ENCODE measurements at regions not wholly inside any gene's neighbourhood (a gene's known extent, or its start where the extent isn't known, plus 50 kb on each side); places are given as distances from the start of the nearest gene placed in this dataset.

- Mint-ChIP-seq H3K9me3 (peaks cover 14% of the 10 kb centered on the region), H3K27me3 (ENCODE audit: low read depth) (no peaks in the 10 kb centered on the region), H3K4me3 (no peak overlapping the region), H3K4me1 (no peaks in the 10 kb centered on the region), H3K27ac (no peak overlapping the region), H3K36me3 (ENCODE audit: low read depth) (no peaks in the 10 kb centered on the region)
- no peak for TF ChIP-seq CTCF (IDR thresholded peaks at IDR 0.05; ENCODE audit: unreplicated experiment in 3 of 3)
These were observed 921.9 kb upstream of the EYS start for GRCh38 chr6:66628917-66629316.

DNA sequence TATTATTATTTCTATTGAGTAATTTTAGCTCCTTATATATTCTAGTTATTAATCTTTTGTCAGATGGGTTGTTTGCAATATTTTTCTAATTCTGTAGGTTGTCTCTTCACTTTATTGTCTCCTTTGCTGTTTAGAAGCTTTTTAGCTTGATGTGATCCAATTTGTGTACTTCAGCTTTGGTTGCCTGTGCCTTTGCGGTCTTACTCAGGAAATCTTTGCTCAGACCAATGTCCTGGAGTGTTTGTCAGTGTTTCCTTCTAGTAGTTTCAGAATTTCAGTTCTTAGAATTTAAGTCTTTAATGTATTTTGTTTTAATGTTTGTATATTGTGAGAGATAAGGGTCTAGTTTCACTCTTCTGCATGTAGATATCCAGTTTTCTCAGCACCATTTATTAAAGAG lies 916.0 kb upstream of the EYS start:
- Mint-ChIP-seq H3K9me3 (no peaks in the 10 kb centered on the region), H3K4me3 (no peak overlapping the region), H3K27ac (no peak overlapping the region), H3K36me3 (ENCODE audit: low read depth) (no peaks in the 10 kb centered on the region), H3K4me1 (no peaks in the 10 kb centered on the region), H3K27me3 (ENCODE audit: low read depth) (no peaks in the 10 kb centered on the region)
- TF ChIP-seq CTCF (IDR thresholded peaks at IDR 0.05; ENCODE audit: unreplicated experiment in 3 of 3), result no peak

DNA sequence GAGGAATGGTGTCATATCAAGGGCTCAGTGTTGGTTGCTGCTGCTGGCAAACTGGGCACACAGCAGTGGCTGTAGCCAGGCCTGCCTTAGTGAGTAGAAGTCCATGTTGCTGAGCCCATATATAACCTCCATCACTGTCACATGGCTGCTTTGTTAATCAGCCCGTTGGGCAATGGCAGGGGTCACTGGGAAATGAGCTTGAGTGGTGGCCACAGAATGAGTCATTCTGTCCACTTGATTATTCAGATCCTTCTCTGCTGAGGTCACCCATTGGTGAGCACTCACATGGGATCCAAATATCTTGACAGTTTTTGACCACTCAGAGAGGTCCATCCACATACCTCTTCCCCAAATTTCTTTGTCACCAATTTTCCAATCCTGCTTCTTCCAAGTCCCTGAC lies 898.9 kb upstream of the EYS start:
- no peak overlapping the region for H3K4me3 Mint-ChIP-seq

GRCh38 chr6:66605011-66605410 lies 898.0 kb upstream of the EYS start:
- no peaks in the 10 kb centered on the region for H3K4me1 Mint-ChIP-seq
- peaks cover 3% of the 10 kb centered on the region for H3K36me3 Mint-ChIP-seq (ENCODE audit: low read depth)
- H3K27me3 Mint-ChIP-seq (ENCODE audit: low read depth), result peaks cover 4% of the 10 kb centered on the region
- no peak overlapping the region for H3K27ac Mint-ChIP-seq
- no peak for TF ChIP-seq CTCF (IDR thresholded peaks at IDR 0.05; ENCODE audit: unreplicated experiment in 3 of 3)
- H3K9me3 Mint-ChIP-seq, result peaks cover 14% of the 10 kb centered on the region
- no peak overlapping the region for H3K4me3 Mint-ChIP-seq

More for the DNA sequence above, 898.9 kb upstream of the EYS start:
- Mint-ChIP-seq H3K27ac (no peak overlapping the region), H3K27me3 (ENCODE audit: low read depth) (no peaks in the 10 kb centered on the region), H3K36me3 (ENCODE audit: low read depth) (peaks cover 3% of the 10 kb centered on the region), H3K9me3 (peaks cover 9% of the 10 kb centered on the region), H3K4me1 (no peaks in the 10 kb centered on the region)
- TF ChIP-seq CTCF (IDR thresholded peaks at IDR 0.05; ENCODE audit: unreplicated experiment in 3 of 3), result no peak

DNA sequence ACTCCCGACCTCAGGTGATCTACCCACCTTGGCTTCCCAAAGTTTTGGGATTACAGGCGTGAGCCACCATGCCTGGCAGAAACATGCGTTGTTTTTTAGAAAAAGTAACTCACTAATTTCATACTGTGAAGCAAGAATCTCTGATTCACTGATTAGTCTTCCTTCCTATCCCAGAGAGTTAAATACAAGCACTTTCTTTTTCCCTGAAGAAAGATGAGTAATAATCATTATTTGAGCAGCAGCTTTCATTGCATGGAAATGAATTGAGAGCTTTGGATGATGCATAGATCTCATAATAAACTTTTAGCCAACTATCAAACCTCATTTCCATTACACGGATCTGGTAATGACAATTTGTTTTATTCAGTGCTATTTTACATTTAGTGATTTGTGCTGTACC lies 892.5 kb upstream of the EYS start:
- Mint-ChIP-seq H3K4me3 (no peak overlapping the region), H3K27ac (no peak overlapping the region)
- TF ChIP-seq CTCF (IDR thresholded peaks at IDR 0.05; ENCODE audit: unreplicated experiment in 3 of 3), result no peak

GRCh38 chr6:66578362-66578761 lies 871.3 kb upstream of the EYS start:
- Mint-ChIP-seq H3K4me3 (no peak overlapping the region), H3K36me3 (ENCODE audit: low read depth) (no peaks in the 10 kb centered on the region), H3K9me3 (no peaks in the 10 kb centered on the region), H3K27ac (no peak overlapping the region), H3K27me3 (ENCODE audit: low read depth) (no peaks in the 10 kb centered on the region), H3K4me1 (peaks cover 11% of the 10 kb centered on the region)
- no peak for TF ChIP-seq CTCF (IDR thresholded peaks at IDR 0.05; ENCODE audit: unreplicated experiment in 3 of 3)

More for the DNA sequence above, 892.5 kb upstream of the EYS start:
- Mint-ChIP-seq H3K4me1 (no peaks in the 10 kb centered on the region), H3K36me3 (ENCODE audit: low read depth) (peaks cover 3% of the 10 kb centered on the region), H3K27me3 (ENCODE audit: low read depth) (peaks cover 7% of the 10 kb centered on the region), H3K9me3 (peaks cover 15% of the 10 kb centered on the region)

Measured in nephron (organoid).